H1 (cell line): ENCODE measurements at regions not wholly inside any gene's neighbourhood (a gene's known extent, or its start where the extent isn't known, plus 50 kb on each side); places are given as distances from the start of the nearest gene placed in this dataset.

Source experiments
- CTCF ChIA-PET: fragments of 300-600 bp; sonication (Branson Sonifier 250); formaldehyde crosslinking; loops from one replicate; lab custom pipeline; 2021; ENCODE audit not compliant: partially characterized antibody; lab: Charles Lee
- POLR2A ChIA-PET: fragments of 300-600 bp; sonication (Branson Sonifier 250); formaldehyde crosslinking; loops from one replicate; lab custom pipeline; 2021; ENCODE audit warnings: inconsistent platforms; ENCODE audit not compliant: partially characterized antibody; lab: Charles Lee
- DNase-seq, 2 experiments: peaks; one replicate each; pipeline versions ENCODE4 v3.0.0 to v3.0.0-alpha.2; 2010 to 2022; ENCODE audit warnings: low spot score in 2 of 2, low read depth in 1 of 2, mixed read lengths in 1 of 2
- FAIRE-seq: peaks from 2 replicates; lab custom pipeline; 2011; peaks lifted over from hg19 to GRCh38; lab: Jason Lieb, UNC
- H2AFZ ChIP-seq: 2 replicates; pipeline ENCODE4 v1.8.1; 2012; ENCODE audit warnings: low read length, inconsistent platforms
- H2AK5ac ChIP-seq: 2 replicates; pipeline ENCODE4 v1.6.1; 2013; ENCODE audit warnings: low read depth, low read length
- H2BK120ac ChIP-seq: replicated peaks from 2 replicates; pipeline ENCODE3; 2013; ENCODE audit warnings: low read depth, low read length, inconsistent platforms
- H2BK12ac ChIP-seq: 2 replicates; pipeline ENCODE4 v1.6.1; 2013; ENCODE audit warnings: low read depth, low read length
- H2BK15ac ChIP-seq: 2 replicates; pipeline ENCODE4 v1.6.1; 2013; ENCODE audit warnings: low read length
- H2BK20ac ChIP-seq: 2 replicates; pipeline ENCODE4 v1.6.1; 2013; ENCODE audit warnings: low read length
- H2BK5ac ChIP-seq: 2 replicates; pipeline ENCODE4 v1.6.1; 2013; ENCODE audit warnings: low read depth, low read length
- H3K14ac ChIP-seq: 2 replicates; pipeline ENCODE4 v1.6.1; 2013; ENCODE audit warnings: inconsistent platforms; ENCODE audit not compliant: insufficient read length
- H3K18ac ChIP-seq: 2 replicates; pipeline ENCODE4 v1.6.1; 2013; ENCODE audit warnings: low read length; ENCODE audit errors: extremely low read depth
- H3K23ac ChIP-seq: 2 replicates; pipeline ENCODE4 v1.6.1; 2013; ENCODE audit warnings: inconsistent platforms; ENCODE audit not compliant: insufficient read length
- H3K23me2 ChIP-seq: 2 replicates; pipeline ENCODE4 v1.6.1; 2013; ENCODE audit warnings: low read depth, low read length
- H3K27ac ChIP-seq: 2 replicates; pipeline ENCODE4 v1.6.1; 2011; ENCODE audit warnings: low read depth, low read length, inconsistent platforms
- H3K27me3 ChIP-seq, 4 experiments: replicated peaks in 1 of 4; 1 replicate in 1 of 4; 2 replicates in 3 of 4; pipeline versions ENCODE4 v1.6.1 to v1.8.1; 2011 to 2013; ENCODE audit warnings: low read length in 3 of 4, mild to moderate bottlenecking in 3 of 4, inconsistent platforms in 2 of 4, mixed read lengths in 2 of 4, moderate library complexity in 1 of 4; ENCODE audit not compliant: control insufficient read depth in 3 of 4, insufficient read depth in 3 of 4; ENCODE audit errors: extremely low read depth in 1 of 4
- H3K36me3 ChIP-seq, 4 experiments: 2 replicates each; pipeline versions ENCODE4 v1.6.1 to v1.8.1; 2011 to 2013; ENCODE audit warnings: mild to moderate bottlenecking in 4 of 4, low read length in 3 of 4, moderate library complexity in 2 of 4, control low read depth in 1 of 4, inconsistent platforms in 1 of 4; ENCODE audit not compliant: insufficient read depth in 4 of 4, control insufficient read depth in 2 of 4
- H3K4ac ChIP-seq: replicated peaks from 2 replicates; pipeline ENCODE3; 2013; ENCODE audit warnings: low read length, low read depth, mixed read lengths, inconsistent platforms; ENCODE audit not compliant: insufficient read length
- H3K4me1 ChIP-seq, 4 experiments: replicated peaks in 1 of 4; 1 replicate in 1 of 4; 2 replicates in 3 of 4; pipeline versions ENCODE4 v1.6.1 to v1.8.1; 2011 to 2013; ENCODE audit warnings: low read length in 3 of 4, inconsistent platforms in 2 of 4, mixed read lengths in 1 of 4; ENCODE audit not compliant: insufficient read depth in 4 of 4, control insufficient read depth in 3 of 4
- H3K4me2 ChIP-seq, 2 experiments: 2 replicates each; pipeline versions ENCODE4 v1.6.1 to v1.8.1; 2011 to 2013; ENCODE audit warnings: low read depth in 2 of 2, low read length in 2 of 2, control low read depth in 1 of 2, inconsistent platforms in 1 of 2, mild to moderate bottlenecking in 1 of 2; ENCODE audit not compliant: insufficient read depth in 1 of 2
- H3K4me3 ChIP-seq, 4 experiments: fragments of 200-600, 300-600 bp in 1 of 4; sonication (generic), shearing (Covaris generic), sonication (Bioruptor Twin) in 1 of 4; 2 replicates each; pipeline versions ENCODE4 v1.5.1 to v1.8.1; 2011 to 2016; ENCODE audit warnings: low read length in 4 of 4, low read depth in 3 of 4, control low read depth in 2 of 4, inconsistent platforms in 2 of 4, mild to moderate bottlenecking in 2 of 4, mixed read lengths in 1 of 4, moderate library complexity in 1 of 4; ENCODE audit not compliant: insufficient read depth in 2 of 4; ENCODE audit errors: extremely low read depth in 1 of 4
- H3K56ac ChIP-seq: replicated peaks from 2 replicates; pipeline ENCODE3; 2013; ENCODE audit warnings: low read depth, mild to moderate bottlenecking, mixed read lengths, low read length, inconsistent platforms; ENCODE audit not compliant: insufficient read length
- H3K79me1 ChIP-seq: 2 replicates; pipeline ENCODE4 v1.6.1; 2013; ENCODE audit warnings: low read depth, low read length, control low read depth
- H3K79me2 ChIP-seq, 2 experiments: 2 replicates each; pipeline versions ENCODE4 v1.6.1 to v1.8.1; 2012 to 2013; ENCODE audit warnings: low read length in 2 of 2, mild to moderate bottlenecking in 2 of 2, inconsistent platforms in 1 of 2; ENCODE audit not compliant: insufficient read depth in 2 of 2, control insufficient read depth in 1 of 2
- H3K9ac ChIP-seq, 4 experiments: replicated peaks in 1 of 4; 1 replicate in 1 of 4; 2 replicates in 3 of 4; pipeline versions ENCODE4 v1.6.1 to v1.8.1; 2011 to 2013; ENCODE audit warnings: low read depth in 3 of 4, low read length in 3 of 4, control low read depth in 2 of 4, mild to moderate bottlenecking in 2 of 4, moderate library complexity in 2 of 4, inconsistent platforms in 1 of 4; ENCODE audit errors: extremely low read depth in 1 of 4
- H3K9me3 ChIP-seq, 2 experiments: 2 replicates each; pipeline versions ENCODE4 v1.6.1 to v1.8.1; 2012 to 2013; ENCODE audit warnings: mild to moderate bottlenecking in 2 of 2, moderate library complexity in 2 of 2, control low read depth in 1 of 2, inconsistent platforms in 1 of 2, low read depth in 1 of 2, low read length in 1 of 2, mixed read lengths in 1 of 2; ENCODE audit not compliant: insufficient read depth in 2 of 2
- H4K20me1 ChIP-seq, 2 experiments: replicated peaks in 1 of 2; 2 replicates each; pipeline versions ENCODE3 to v1.8.1; 2011 to 2013; ENCODE audit warnings: inconsistent platforms in 2 of 2, low read length in 2 of 2, mild to moderate bottlenecking in 1 of 2; ENCODE audit not compliant: insufficient read depth in 2 of 2, control insufficient read depth in 1 of 2
- H4K5ac ChIP-seq: 2 replicates; pipeline ENCODE4 v1.6.1; 2013; ENCODE audit warnings: low read length, low read depth, mixed read lengths, inconsistent platforms; ENCODE audit not compliant: insufficient read length
- H4K8ac ChIP-seq: 2 replicates; pipeline ENCODE4 v1.8.0; 2013; ENCODE audit warnings: mild to moderate bottlenecking, moderate library complexity, low read length, inconsistent platforms; ENCODE audit not compliant: insufficient read depth; ENCODE audit errors: extremely low read depth
- H4K91ac ChIP-seq: replicated peaks from 2 replicates; pipeline ENCODE3; 2013; ENCODE audit warnings: low read length, mixed read lengths, inconsistent platforms; ENCODE audit not compliant: insufficient read length
- CBX8 ChIP-seq: fragments of 300-800, 300-1000 bp; sonication (generic); IDR thresholded peaks from 2 replicates; pipeline ENCODE4 v1.7.1; 2016; ENCODE audit warnings: low read depth, low read length, borderline replicate concordance
- GABPA ChIP-seq: IDR thresholded peaks from 2 replicates; pipeline ENCODE4 v1.6.1; 2011; ENCODE audit warnings: mild to moderate bottlenecking, low read length, moderate library complexity, borderline replicate concordance; ENCODE audit not compliant: insufficient read depth
- JUN ChIP-seq: IDR thresholded peaks from 2 replicates; pipeline ENCODE4 v1.6.1; 2011; ENCODE audit warnings: low read depth, mild to moderate bottlenecking, improper control_type of control experiment, low read length
- KDM5A ChIP-seq: fragments of 200-600 bp; IDR thresholded peaks from 2 replicates; pipeline ENCODE4 v1.7.1; 2012; ENCODE audit warnings: mild to moderate bottlenecking, low read length, inconsistent platforms, mixed read lengths
- MAFK ChIP-seq: IDR thresholded peaks from 2 replicates; pipeline ENCODE4 v1.6.1; 2012; ENCODE audit warnings: low read depth, mild to moderate bottlenecking, improper control_type of control experiment, low read length
- NANOG ChIP-seq: IDR thresholded peaks from 2 replicates; pipeline ENCODE4 v1.6.1; 2011; ENCODE audit warnings: low read length, low read depth, mild to moderate bottlenecking, inconsistent platforms; ENCODE audit not compliant: insufficient read depth, poor library complexity, severe bottlenecking
- RAD21 ChIP-seq, 2 experiments: IDR thresholded peaks in 1 of 2; conservative IDR thresholded peaks in 1 of 2; 2 replicates each; pipeline ENCODE4 v1.6.1; 2011; ENCODE audit warnings: low read depth in 2 of 2, low read length in 2 of 2, improper control_type of control experiment in 1 of 2, inconsistent platforms in 1 of 2, mild to moderate bottlenecking in 1 of 2, moderate library complexity in 1 of 2
- RBBP5 ChIP-seq: IDR thresholded peaks from 2 replicates; pipeline ENCODE4 v1.7.1; 2012; ENCODE audit warnings: low read depth, mild to moderate bottlenecking, inconsistent platforms, low read length, moderate library complexity, borderline replicate concordance
- TAF7 ChIP-seq: optimal IDR thresholded peaks from 2 replicates; pipeline ENCODE3; 2011; ENCODE audit warnings: low read depth, mild to moderate bottlenecking, inconsistent platforms, low read length, moderate library complexity, borderline replicate concordance
- TCF12 ChIP-seq: IDR thresholded peaks from 2 replicates; pipeline ENCODE4 v1.6.1; 2011; ENCODE audit warnings: low read depth, mild to moderate bottlenecking, low read length
- ZNF274 ChIP-seq: IDR thresholded peaks from 2 replicates; pipeline ENCODE4 v1.7.0; 2012; ENCODE audit warnings: low read length, borderline replicate concordance; ENCODE audit errors: extremely low read depth
- WGBS, 2 experiments: shearing (Covaris generic) in 1 of 2; methylation state at CpG; one replicate each; pipeline versions ENCODE4 v1.1.6 to v1.1.7; 2013 to 2015; ENCODE audit warnings: low lambda C conversion rate in 2 of 2, mixed read lengths in 2 of 2, inconsistent platforms in 1 of 2, low coverage in 1 of 2, missing lambda C conversion rate in 1 of 2; ENCODE audit not compliant: insufficient replicate concordance in 2 of 2, insufficient coverage in 1 of 2, insufficient read length in 1 of 2; ENCODE audit errors: extremely low coverage in 1 of 2, missing lambda C conversion rate in 1 of 2; 5-methylcytosine and 5-hydroxymethylcytosine counted together

DNA sequence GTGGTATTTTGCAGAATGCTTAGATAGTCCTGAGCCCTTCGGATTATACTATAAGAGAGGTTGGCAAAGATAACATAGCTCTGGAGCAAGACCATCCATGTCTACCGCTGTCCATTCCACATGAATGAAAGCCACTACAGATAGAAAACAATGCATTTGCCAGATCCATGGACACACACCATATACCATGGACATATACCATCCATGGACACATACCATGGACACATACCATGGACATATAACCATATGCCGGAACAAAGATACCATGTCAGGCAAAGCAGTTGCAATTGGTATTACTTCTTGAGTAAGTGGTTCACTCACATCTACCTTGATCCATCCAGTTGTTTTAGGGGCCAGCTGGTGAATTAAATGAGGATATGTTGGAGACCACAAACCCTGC lies 53.2 kb upstream of the ATP6AP2 start:
- Histone ChIP-seq H4K8ac (no peak overlapping the region), H3K4me2 (no peak overlapping the region), H2AFZ (no peak overlapping the region), H3K14ac (no peak overlapping the region), H3K27me3 (no peaks in the 10 kb centered on the region), H3K56ac (no peak overlapping the region), H2BK12ac (no peak overlapping the region), H2BK120ac (no peak overlapping the region), H2BK20ac (no peak overlapping the region), H4K5ac (no peak overlapping the region), H3K79me1 (no peaks in the 10 kb centered on the region), H3K4ac (no peak overlapping the region), H3K4me1 (peaks cover 0 to 3% (median 2%) of the 10 kb centered on the region in 4 experiments; a peak in 3 of 7 replicates), H4K20me1 (no peaks in the 10 kb centered on the region), H2AK5ac (no peak overlapping the region), H2BK5ac (no peak overlapping the region), H3K36me3 (no peaks in the 10 kb centered on the region), H2BK15ac (no peak overlapping the region)
- ChIA-PET CTCF (interaction anchor here (0.7 to 1.8 kb wide), 3 partner anchors 12 to 726 kb away, joined by 3 to 8 read pairs (median 3); no protein-coding TSS in a partner anchor), POLR2A (no interaction called here)
- FAIRE-seq (no peak), DNase-seq (no peak)
- TF ChIP-seq ZNF274 (no peak), NANOG (no peak), MAFK (no peak), JUN (no peak), KDM5A (no peak), TCF12 (no peak), RAD21 (IDR thresholded peaks at IDR 0.05 in 1 of 2, conservative IDR thresholded peaks at IDR 0.05 in 1 of 2; ENCODE audit: low read depth in 2 of 2, low read length in 2 of 2) (no peak), GABPA (no peak), RBBP5 (no peak), TAF7 (no peak), CBX8 (no peak)
- TF ChIP-seq, all 59 proteins: peak for 0
- 84% methylated on average over 3 of the region's 3 CpGs; no CpG with 5 or more reads in 1 of the 2 experiments for WGBS, 2 experiments
- Histone ChIP-seq H3K9me3 (no peaks in the 10 kb centered on the region), H3K79me2 (no peaks in the 10 kb centered on the region), H3K9ac (no peak overlapping the region), H3K4me3 (no peak overlapping the region), H3K27ac (no peak overlapping the region), H4K91ac (no peak overlapping the region), H3K23me2 (no peaks in the 10 kb centered on the region), H3K18ac (no peak overlapping the region), H3K23ac (no peak overlapping the region)
